Posterior cingulate gyrus (tissue), 11 donors: ENCODE measurements at regions not wholly inside any gene's neighbourhood (a gene's known extent, or its start where the extent isn't known, plus 50 kb on each side); places are given as distances from the start of the nearest gene placed in this dataset.

Experiments used
- DNase-seq, 10 donors: peaks; one replicate each; pipeline versions ENCODE4 v3.0.0 to v3.0.0-alpha.2; 2020 to 2021; ENCODE audit warnings: mixed read lengths in 3 of 10
- intact Hi-C: fragments of 100-400 bp; cut with DNase I; formaldehyde crosslinking; loops from one replicate; pipeline ENCODE4 v1.15.1; 2023

DNA sequence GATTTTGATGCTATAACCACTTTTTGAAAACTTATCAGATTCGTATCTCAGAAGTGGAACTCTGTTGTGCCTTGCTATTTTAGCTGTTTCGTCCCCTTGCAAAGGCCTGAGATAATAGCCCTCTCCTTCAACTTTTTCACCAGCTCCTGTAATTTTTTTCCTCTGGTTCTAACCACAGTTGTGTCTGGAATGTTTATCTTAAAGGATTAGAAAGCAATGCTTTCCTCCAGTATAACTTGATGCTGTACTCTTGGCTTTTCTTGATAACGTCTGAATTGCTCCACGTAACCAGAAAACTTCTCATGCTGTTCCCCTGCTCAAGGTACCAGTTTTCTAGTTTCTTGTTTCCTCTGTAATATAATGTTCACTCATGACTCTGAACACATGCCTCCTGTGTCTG is 209.4 kb downstream of the DTWD2 start:
- DNase-seq = no peak
- intact Hi-C loops = no loop called here

DNA sequence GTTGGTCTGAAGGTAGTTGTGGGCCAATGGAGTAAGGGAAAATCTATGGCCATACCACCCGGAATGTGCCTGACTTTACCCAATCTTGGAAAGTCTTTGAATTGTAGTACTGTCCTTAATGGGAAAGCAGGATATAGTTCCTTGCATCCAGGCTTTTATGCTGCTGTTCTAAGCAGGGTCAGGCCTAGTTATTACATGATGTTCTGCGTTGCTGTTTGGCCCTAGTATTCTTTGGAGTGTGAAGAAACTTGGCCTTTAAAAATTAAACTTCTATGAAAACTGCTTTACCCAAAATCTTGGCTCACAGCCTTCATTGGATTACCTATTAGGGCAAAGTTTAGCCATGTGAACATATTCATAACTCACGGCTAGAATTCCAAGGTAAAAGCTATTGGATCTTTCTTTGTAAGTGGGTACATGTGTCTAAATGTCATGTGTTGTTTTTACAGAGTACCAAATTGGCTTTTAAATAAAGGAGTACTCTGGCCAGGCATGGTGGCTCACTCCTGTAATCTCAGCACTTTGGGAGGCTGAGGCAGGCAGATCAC is 211.1 kb downstream of the DTWD2 start:
- intact Hi-C loops = no loop called here
- no peak for DNase-seq

DNA sequence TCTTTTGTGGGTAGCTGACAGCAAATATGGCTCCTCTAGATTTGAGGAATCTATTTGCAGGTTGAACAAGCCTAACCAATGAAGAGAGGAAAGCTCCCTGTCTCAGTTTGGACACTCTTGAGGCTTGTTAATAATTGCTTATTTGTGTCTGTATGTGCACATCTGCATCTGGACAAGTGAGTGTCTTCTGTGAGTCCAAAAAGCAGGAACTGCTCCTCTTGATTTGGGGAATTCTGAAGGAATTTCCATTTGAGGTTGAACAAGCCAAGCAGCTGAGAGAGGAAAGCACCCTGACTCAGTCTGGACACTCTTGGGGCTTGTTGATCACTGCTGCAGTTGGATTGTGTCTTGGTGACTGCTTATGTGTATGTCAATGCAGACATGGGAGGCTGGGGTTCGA is 211.6 kb downstream of the DTWD2 start:
- DNase-seq = no peak

DNA sequence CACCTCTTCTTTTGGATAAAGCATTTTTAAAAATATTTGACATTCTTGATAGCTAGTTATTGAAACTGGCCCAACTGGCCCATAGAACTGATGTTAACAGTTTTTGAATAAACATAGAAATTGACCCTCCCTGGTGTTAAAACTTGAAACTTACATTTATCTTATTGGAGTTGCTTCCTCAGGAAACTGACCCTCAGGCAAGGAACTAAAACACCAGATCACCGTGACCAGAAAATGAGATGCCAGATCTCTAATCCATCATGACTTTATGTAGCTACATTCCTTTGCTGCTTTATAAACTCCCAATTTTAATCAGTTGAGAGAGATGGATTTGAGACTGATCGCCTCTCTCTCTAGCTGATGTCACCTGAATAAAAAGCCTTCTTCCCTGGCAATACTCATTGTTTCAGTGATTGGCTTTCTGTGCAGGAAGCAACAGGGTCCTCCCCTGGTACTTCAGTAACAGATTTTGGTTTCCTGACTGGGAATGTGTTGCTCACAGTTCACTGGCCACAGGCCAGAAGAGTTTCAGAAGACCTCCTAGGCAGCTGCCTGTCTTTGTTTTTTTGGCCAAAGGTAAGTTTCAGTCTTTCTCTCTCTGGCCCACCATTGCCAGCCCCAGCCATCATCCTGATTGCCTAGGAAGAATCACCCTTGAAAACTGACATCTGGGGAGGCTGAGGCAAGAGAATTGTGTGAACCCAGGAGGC is 212.4 kb downstream of the DTWD2 start:
- intact Hi-C loops = no loop called here
- DNase-seq = no peak

More for the DNA sequence above, 211.6 kb downstream of the DTWD2 start:
- intact Hi-C loops = no loop called here

DNA sequence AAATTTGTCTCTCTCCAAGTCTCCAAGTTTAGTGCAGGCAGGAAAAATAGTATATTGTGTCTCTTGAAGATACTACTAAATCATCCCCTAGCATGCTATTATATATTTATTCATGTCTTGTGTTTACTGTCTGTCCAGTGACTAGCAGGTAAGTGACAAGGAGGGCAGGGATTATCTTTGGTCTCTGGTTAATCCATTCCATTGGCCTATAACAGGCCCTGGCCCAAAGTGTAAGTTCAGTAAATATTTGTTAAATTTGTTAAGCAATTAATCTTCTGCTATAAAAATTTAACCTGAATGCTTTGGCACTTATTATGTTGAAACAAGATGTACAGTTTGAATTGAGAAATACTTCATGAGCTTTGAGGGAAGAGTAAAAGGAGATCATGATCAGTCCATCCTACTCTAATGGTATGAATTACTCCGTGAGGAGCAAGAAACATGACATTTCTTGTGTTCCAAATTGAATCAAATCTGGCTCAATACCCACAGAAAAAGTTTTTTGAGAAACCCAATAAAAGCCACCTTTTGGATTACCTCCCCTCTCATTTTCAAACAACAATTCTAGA is 219.7 kb downstream of the DTWD2 start:
- DNase-seq = no peak
- intact Hi-C loops = no loop called here

DNA sequence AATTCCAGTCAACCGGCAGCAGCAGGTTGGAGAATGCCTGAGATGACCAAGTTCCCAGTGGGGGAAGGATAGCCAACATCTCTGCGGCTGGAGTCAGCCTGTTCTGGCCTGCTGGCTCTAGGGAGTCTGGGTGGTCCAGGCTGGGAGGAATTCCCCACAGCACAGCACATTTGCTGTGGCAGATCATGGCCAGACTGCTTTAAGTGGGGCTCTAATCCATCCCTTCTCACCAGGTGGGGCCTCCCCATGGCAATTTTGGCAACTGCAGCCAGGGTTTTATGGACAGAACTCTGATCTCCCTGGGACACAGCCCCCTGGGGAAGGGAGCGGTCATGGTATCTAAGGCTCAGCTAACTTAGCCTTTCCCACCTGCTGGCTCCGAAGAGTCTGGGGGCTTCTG is 226.1 kb downstream of the DTWD2 start:
- intact Hi-C loops = no loop called here

DNA sequence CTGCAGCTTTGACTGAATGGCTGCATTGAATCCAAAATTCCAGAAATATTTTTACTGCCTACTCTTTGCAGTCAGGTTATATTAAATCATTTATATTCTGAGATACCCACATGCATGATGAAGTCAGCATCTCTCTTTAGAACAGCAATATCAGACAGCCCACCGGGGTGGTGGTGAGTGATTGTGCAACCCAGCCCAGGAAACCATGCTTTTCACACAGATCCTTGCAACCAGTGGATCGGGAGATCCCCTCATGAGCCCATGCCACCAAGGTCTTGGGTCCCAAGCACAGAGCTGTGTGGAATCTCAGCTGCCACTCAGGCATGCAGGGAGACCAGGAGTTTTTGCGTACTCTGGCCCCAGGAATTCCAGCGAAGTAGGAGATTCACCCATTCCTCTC is 226.5 kb downstream of the DTWD2 start:
- DNase-seq = no peak
- intact Hi-C loops = no loop called here

More for the DNA sequence above, 226.1 kb downstream of the DTWD2 start:
- no peak for DNase-seq

DNA sequence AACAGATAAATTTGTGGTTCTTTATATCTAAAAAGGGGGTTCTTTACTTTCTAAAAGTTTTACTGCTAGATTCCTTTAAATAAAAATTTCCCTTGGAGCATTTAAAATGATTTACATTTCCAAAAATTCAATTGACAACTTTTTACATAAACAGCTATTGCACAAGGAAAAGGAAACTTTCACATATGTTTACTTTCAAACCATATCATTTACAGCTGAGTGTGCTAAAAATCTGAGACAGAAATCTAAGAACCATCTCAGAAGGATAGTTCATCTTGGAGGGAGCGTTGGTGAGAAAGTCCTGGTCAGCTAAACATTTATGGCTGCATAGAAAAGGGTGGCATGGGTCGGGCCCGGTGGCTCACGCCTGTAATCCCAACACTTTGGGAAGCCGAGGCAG is 235.4 kb downstream of the DTWD2 start:
- intact Hi-C loops = no loop called here
- no peak for DNase-seq

DNA sequence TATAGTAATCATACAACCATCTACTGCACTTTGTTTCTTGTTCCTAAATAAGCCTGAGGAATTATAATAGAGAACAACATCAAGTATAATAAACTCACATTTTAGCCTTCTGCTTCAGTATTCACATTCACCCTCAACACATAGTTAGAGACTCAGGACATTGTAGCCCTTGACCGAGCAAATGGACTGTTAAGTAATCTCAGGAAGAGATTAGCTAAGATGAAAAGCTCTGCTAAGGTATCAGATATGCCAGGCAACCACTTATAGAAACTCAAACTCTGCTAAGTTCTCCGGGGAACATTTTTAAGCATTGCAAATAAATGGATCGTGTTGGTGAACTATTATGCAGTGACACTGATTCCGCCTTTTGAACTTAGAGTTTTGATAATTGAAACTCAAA is 252.0 kb downstream of the DTWD2 start:
- intact Hi-C loops = no loop called here

DNA sequence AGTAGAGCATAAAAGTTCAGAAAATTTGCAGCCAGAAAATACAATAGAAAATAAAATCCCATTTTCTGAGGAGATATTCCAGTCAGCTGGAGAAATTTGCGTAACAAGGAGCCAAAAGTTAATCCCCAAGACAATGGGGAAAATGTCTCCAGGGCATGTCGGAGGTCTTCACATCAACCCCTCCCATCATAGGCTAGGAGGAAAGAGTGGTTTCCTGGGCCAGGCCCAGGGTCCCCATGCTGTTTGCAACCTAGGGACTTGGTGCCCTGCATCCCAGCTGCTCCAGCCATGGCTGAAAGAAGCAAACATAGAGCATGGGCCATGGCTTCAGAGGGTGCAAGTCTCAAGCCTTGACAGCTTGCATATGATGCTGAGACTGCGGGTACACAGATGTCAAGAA is 255.0 kb downstream of the DTWD2 start:
- peak in 1 of 10 donors; percentile 61 for DNase-seq
- intact Hi-C loops = no loop called here

More for the DNA sequence above, 252.0 kb downstream of the DTWD2 start:
- no peak for DNase-seq

DNA sequence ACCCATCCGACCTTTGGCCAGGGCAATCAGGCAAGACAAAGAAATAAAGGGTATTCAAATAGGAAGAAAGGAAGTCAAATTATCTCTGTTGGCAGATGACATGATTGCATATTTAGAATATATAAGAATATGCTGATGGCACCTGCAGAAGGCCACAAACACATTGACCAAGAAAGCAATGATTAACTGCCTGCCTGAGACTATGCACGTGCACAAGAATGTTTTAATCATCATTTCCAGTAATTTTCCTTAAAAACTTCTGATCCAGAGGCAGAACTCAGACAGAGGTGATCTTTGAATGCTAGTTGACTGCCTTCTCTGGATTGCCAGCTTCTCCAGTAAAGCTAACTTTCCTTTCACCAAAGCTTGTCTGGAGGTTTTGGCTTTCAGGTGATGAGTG is 260.2 kb downstream of the DTWD2 start:
- DNase-seq = no peak
- intact Hi-C loops = no loop called here

DNA sequence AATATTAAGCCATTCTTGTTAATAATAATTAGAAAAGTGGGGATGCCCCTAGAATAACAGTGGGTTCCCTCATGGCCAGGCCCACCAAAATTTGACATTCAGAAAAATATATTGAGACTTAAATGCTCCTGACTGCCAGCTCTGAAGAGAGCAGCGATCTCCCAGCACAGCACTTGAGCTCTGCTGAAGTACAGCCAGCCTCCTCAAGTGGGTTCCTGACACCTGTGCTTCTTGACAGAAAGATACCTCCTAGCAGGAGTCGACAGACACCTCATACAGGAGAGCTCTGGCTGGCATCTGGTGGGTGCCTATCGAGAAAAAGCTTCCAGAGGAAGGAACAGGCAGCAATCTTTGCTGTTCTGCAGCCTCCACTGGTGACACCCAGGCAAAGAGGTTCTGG is 261.5 kb downstream of the DTWD2 start:
- intact Hi-C loops = no loop called here
- DNase-seq = no peak

DNA sequence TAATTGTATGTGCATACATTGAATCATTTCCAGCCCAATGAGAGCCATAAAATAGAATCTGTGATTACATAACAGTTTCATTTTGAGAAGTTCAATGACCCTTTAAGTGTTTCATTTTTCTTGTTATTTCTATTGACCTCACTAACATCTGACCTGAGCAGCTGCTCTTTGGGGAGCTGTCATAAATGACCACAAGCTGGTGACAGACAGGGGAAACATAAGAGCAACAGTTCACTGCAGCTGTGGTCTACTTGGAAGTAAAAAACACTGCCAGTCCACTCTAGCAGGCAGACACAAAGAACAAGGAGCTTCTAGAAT is 265.4 kb downstream of the DTWD2 start:
- DNase-seq = no peak
- intact Hi-C loops = no loop called here

DNA sequence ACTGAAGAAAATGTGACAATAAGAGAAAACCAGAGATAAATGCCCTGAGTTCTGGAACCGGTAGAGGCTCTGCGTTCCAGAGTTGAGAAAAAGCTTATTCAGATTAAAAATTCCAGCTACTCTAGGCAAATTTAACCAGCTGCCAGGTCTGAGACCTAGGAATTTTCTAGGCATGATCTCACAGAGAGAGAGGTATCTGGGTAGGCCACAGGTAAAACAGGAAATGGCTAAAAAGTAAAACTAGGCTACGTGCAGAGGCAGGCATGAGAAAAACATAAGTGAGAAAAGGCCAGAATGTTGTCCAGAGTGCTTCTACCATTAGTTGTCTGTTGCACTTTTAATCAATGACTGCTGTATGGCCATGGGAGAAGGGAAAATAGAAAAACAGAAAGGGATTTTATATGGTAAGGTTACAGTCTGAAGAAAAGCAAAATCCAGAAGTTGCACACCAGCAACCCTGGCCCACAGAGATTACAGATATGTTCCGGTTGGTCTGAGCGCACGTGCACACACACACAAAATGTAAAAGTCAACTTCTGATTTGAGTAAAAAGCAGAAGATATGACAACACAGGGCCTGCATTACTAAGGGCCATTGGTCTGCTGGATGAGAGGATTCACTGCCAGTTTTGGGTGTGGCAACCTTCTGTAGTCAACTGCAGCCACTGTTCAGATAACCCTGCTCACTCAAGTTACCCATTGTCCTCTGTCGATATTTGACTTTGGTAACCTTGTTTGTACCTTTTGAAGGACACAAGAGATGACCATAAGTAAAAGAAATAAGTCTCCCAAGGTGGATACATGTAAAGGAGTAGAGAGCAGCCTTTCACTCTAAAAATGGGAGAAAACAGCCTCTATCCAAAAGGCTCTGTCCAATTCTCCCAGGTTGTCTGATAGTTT is 266.0 kb downstream of the DTWD2 start:
- intact Hi-C loops = no loop called here
- no peak for DNase-seq

DNA sequence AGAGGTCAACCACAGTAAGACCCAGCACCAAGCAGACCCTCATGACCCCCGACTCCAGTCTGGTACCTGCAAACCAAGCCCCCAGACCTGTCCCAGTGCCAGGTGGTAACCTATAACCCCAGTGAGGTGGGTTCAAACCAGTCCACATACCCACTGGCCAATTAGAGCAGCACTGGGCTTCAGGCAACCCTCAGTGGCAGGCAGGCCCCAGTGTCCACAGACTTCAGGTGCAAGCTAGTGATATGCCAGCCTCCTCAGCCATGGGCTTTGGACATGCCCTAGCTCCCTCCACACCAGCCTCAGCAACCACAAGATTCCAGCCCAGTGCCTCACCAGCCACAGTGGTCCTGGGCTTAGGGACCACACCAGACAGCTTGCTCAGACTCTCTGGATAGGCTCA is 276.6 kb downstream of the DTWD2 start:
- peak in 2 of 10 donors; percentile 53 to 62 for DNase-seq
- intact Hi-C loops = no loop called here

DNA sequence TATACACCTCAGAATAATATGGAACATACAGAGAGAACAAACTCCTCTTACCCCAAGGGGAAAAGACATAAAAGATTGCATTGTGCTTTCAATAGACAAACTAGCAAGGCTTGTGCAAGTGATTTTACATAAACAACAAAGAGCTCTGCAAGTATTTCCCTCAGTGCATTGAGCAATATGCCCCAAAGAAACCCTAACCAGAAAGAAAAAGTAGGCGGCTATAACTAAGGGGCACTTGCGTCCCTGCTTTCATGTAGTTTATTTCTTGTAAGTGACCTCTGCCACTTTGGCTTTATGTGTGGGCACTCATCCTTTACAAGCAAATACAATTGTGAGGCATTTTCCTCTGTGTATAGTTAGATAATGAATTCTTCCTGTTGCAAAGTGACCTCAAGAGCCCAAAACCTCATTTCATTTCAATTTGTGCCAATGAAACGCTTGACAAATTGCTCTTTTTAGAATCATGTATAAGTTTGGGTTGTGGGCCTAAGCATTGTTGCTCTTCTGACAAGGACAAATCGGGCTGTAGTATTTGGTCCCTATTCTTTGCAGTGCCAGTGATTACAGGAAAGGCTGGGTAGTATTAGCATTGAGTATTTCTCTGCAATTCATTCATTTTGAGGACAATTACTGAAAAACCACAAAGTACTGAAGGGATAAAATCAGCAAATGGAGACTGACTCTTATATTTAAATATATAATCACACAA is 282.2 kb downstream of the DTWD2 start:
- DNase-seq = no peak
- intact Hi-C loops = no loop called here

DNA sequence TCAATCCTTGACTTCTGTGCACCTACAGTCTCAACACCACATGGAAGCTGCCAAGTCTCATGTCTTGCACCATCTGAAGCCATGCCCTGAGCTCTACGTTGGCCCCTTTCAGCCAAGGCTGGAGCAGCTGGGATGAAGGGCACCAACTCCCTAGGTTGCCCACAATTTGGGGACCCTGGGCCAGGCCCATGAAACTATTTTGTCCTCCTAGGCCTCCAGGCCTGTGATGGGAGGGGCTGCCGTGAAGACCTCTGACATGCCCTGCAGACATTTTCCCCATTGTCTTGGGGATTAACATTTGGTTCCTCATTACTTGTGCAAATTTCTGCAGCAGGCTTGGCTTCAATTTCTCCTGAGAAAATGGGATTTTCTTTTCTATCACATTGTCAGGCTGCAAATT is 285.1 kb downstream of the DTWD2 start:
- DNase-seq = peak in 1 of 10 donors; percentile 35
- intact Hi-C loops = no loop called here

DNA sequence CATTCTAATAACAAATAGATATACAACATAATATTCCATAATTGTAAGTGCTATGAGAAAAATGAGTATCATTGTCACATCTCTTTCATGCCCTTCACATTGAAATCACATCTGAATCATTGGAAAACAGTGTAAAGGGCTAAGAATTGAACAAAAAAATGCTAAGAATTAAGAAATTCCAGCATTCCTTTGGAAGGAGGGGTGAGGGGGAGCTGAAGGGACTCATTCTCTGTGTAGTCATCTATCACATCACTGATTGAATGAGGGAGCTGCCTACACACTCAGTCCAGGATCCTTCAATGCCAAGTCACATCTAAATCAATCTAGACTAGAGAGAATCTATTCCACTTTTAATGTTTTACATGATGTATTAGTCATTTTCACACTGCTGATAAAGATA is 286.6 kb downstream of the DTWD2 start:
- no peak for DNase-seq
- intact Hi-C loops = no loop called here

DNA sequence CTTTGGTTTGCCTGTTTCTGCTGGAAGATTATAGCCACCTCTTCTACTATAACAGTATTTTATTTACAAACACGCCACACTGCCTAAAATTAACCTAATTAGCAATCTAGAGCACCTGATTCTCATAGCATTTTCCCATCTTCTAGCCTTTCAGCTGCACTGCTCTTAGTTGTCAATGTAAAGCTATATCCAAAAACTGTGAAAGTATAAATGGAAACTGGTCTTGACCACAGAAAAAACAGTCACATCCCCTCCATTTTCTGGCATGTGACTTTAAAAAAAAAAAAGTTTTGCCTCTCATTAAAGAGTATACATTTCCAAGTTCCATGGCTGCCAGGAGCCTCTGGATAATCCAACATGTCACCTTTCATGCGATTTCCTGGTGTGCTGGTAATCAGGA is 287.8 kb downstream of the DTWD2 start:
- intact Hi-C loops = no loop called here
- DNase-seq = no peak

DNA sequence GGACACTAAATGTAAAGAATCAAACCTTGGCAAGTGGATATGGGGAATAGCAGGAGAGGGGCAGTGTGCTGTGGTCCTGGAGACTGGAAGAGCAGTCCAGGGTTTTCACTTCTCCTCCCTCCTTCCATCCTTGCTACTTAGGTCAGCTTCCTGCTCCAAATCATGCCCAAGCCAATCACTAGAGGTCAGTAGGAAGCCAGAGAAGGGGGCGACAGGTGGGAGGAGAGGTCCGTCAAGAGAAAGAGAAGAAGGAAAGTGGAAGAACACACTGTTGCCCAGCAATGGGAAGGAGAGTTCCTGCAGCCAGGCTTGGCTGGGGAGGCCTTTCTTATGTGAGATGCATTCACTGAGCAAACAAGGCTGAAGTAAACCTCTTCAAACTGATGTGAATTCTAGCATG is 289.6 kb downstream of the DTWD2 start:
- no peak for DNase-seq
- intact Hi-C loops = no loop called here

DNA sequence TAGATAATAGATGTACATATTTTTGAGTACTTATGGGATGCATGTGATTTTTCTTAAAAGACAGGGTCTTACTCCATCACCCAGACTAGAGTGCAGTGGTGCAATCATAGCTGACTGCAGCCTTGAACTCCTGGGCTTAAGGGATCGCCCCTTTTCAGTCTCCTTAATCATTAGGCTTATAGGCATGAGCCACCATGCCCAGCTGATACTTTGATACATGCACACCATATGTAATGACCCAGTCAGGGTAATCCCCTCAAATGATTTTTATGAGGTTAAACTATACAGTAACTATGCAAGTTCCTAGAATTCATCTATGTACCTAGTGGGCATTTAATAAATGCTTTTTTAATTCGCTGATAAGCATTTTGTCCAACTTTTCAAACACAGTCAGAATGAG is 292.3 kb downstream of the DTWD2 start:
- no peak for DNase-seq
- intact Hi-C loops = no loop called here
